SU-DHL-6 (cell line): ENCODE measurements at regions not wholly inside any gene's neighbourhood (a gene's known extent, or its start where the extent isn't known, plus 50 kb on each side); places are given as distances from the start of the nearest gene placed in this dataset.

Experiments
- CTCF ChIP-seq: fragments of 200-600 bp; sonication (generic); IDR thresholded peaks from one replicate; pipeline ENCODE4 v1.5.1; 2017; ENCODE audit warnings: antibody characterized with exemption, mild to moderate bottlenecking, low read length, moderate library complexity; ENCODE audit not compliant: insufficient read depth, poor library complexity, severe bottlenecking
- EZH2phosphoT487 ChIP-seq: fragments of 200-600 bp; sonication (generic), shearing (Covaris generic); conservative IDR thresholded peaks from 2 replicates; pipeline ENCODE4 v1.6.1; 2018; ENCODE audit warnings: mild to moderate bottlenecking, antibody characterized with exemption, low read length, moderate library complexity, mixed read lengths

- TF ChIP-seq EZH2phosphoT487 (no peak), CTCF (no peak)
These were observed 102.5 kb downstream of the RBM43 start for GRCh38 chr2:151159109-151159662.
